ENCODE measurements at regions not wholly inside any gene's neighbourhood (a gene's known extent, or its start where the extent isn't known, plus 50 kb on each side); places are given as distances from the start of the nearest gene placed in this dataset.

- TF ChIP-seq, protein P1, sequence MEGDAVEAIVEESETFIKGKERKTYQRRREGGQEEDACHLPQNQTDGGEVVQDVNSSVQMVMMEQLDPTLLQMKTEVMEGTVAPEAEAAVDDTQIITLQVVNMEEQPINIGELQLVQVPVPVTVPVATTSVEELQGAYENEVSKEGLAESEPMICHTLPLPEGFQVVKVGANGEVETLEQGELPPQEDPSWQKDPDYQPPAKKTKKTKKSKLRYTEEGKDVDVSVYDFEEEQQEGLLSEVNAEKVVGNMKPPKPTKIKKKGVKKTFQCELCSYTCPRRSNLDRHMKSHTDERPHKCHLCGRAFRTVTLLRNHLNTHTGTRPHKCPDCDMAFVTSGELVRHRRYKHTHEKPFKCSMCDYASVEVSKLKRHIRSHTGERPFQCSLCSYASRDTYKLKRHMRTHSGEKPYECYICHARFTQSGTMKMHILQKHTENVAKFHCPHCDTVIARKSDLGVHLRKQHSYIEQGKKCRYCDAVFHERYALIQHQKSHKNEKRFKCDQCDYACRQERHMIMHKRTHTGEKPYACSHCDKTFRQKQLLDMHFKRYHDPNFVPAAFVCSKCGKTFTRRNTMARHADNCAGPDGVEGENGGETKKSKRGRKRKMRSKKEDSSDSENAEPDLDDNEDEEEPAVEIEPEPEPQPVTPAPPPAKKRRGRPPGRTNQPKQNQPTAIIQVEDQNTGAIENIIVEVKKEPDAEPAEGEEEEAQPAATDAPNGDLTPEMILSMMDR (IDR thresholded peaks at IDR 0.05): no peak
- no peak for TF ChIP-seq POLR2A (IDR thresholded peaks at IDR 0.05)
These were observed 185.3 kb downstream of the BRD1 start for GRCh38 chr22:49642331-49642730.
